ENCODE measurements at regions not wholly inside any gene's neighbourhood (a gene's known extent, or its start where the extent isn't known, plus 50 kb on each side); places are given as distances from the start of the nearest gene placed in this dataset.

GRCh38 chrX:42097486-42097885 is 174.1 kb upstream of the CASK start:
- no peak for TF ChIP-seq POLR2AphosphoS5 (IDR thresholded peaks at IDR 0.05)
- TF ChIP-seq CTCF (IDR thresholded peaks at IDR 0.05), result no peak
